ENCODE measurements at regions not wholly inside any gene's neighbourhood (a gene's known extent, or its start where the extent isn't known, plus 50 kb on each side); places are given as distances from the start of the nearest gene placed in this dataset.

DNA sequence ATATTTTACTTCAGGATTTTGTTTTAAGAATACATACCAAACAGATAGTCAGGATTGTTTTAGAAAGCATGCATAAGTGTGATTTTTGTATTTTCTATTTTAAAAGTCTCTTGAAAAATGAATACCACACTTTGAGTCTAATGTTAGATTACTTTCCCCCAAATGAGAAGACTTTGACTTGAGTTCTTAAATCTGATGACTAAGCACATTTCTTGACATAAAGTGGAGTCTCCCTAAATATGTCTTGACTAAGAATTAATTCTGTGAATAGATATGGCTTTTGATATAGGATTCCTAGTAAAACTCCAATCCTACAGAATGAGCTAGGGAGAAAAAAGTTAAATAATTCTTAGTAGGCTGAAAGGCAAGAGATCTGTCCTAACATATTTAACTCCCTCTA, 624.2 kb upstream of the SPRY2 start:
- Histone ChIP-seq H3K36me3 (ENCODE audit: control insufficient read depth in 2 of 2, insufficient read depth in 2 of 2, low read length in 1 of 2) (no peaks in the 10 kb centered on the region), H3K9ac (ENCODE audit: control insufficient read depth, insufficient read depth, low read length) (no peak overlapping the region), H3K9me3 (replicated peaks; ENCODE audit: control insufficient read depth, insufficient read depth, low read length) (no peaks in the 10 kb centered on the region), H3K4me2 (ENCODE audit: control insufficient read depth, insufficient read depth) (no peak overlapping the region), H3K27ac (ENCODE audit: control insufficient read depth, insufficient read depth) (no peak overlapping the region), H4K20me1 (ENCODE audit: control insufficient read depth, insufficient read depth) (no peaks in the 10 kb centered on the region), H3K4me1 (ENCODE audit: control insufficient read depth, insufficient read depth, low read length) (no peaks in the 10 kb centered on the region), H3K27me3 (replicated peaks in 1 of 2; ENCODE audit: control insufficient read depth in 2 of 2, insufficient read depth in 2 of 2, low read length in 1 of 2) (no peaks in the 10 kb centered on the region), H3K79me2 (ENCODE audit: control insufficient read depth, insufficient read depth, low read length) (no peaks in the 10 kb centered on the region), H3K4me3 (no peak overlapping the region), H2AFZ (ENCODE audit: control insufficient read depth, low read depth, low read length) (no peak overlapping the region)
- no peak for TF ChIP-seq RB1 (IDR thresholded peaks at IDR 0.05; ENCODE audit: borderline replicate concordance)
- no peak for TF ChIP-seq SMC3 (IDR thresholded peaks at IDR 0.05; ENCODE audit: borderline replicate concordance, low read length)
- TF ChIP-seq STAT1 (conservative IDR thresholded peaks at IDR 0.05) = no peak
- TF ChIP-seq NBN (IDR thresholded peaks at IDR 0.05) = no peak
- TF ChIP-seq, protein P1, sequence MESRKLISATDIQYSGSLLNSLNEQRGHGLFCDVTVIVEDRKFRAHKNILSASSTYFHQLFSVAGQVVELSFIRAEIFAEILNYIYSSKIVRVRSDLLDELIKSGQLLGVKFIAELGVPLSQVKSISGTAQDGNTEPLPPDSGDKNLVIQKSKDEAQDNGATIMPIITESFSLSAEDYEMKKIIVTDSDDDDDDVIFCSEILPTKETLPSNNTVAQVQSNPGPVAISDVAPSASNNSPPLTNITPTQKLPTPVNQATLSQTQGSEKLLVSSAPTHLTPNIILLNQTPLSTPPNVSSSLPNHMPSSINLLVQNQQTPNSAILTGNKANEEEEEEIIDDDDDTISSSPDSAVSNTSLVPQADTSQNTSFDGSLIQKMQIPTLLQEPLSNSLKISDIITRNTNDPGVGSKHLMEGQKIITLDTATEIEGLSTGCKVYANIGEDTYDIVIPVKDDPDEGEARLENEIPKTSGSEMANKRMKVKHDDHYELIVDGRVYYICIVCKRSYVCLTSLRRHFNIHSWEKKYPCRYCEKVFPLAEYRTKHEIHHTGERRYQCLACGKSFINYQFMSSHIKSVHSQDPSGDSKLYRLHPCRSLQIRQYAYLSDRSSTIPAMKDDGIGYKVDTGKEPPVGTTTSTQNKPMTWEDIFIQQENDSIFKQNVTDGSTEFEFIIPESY (IDR thresholded peaks at IDR 0.05) = no peak
- TF ChIP-seq WRNIP1 (IDR thresholded peaks at IDR 0.05; ENCODE audit: borderline replicate concordance, low read depth, low read length) = no peak
- TF ChIP-seq NR2C2 (IDR thresholded peaks at IDR 0.05; ENCODE audit: borderline replicate concordance, control insufficient read depth, insufficient read length, low read depth) = no peak
- intact Hi-C loops (cut with micrococcal nuclease; ENCODE audit: unreplicated experiment) (no loop called here), in situ Hi-C loops (cut with MboI) (no loop called here)
- ChIA-PET SMC1A (ENCODE audit: uncharacterized antibody, unreplicated experiment) (interaction anchor here (1.8 to 2.7 kb wide), 2 partner anchors 9 to 10 kb away, joined by 6 to 9 read pairs; no protein-coding TSS in a partner anchor), POLR2A (no interaction called here), RAD21 (ENCODE audit: unreplicated experiment) (no interaction called here), CTCF (interaction anchor here (0.7 to 1.3 kb wide), 3 partner anchors 14 to 1286 kb away, joined by 3 to 4 read pairs (median 3); no protein-coding TSS in a partner anchor)
- FAIRE-seq (no peak), ATAC-seq (no peak), DNase-seq (ENCODE audit: low read depth, low spot score) (no peak)
- no TSS peak for BruUV-seq (replicated peaks)

DNA sequence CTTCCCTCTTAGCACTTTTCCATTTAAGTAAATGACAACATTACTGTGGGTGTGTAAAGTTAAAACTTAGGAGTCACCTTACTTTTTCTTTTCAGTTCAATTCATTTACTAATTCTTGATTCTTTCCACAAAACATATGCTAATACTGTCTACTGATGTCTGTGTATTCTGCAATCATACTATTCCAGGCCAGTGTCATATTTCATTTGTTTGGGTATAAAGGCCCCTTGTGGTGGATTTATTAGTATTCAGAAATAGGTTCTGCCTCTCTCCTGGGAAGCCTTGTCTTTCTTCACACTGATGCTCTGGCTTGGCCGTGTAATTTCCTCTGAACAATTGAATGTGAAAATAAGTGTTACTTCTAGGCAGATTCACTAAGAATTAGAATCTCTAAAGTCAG, 621.9 kb upstream of the SPRY2 start:
- Histone ChIP-seq H3K9me3 (replicated peaks; ENCODE audit: control insufficient read depth, insufficient read depth, low read length) (no peaks in the 10 kb centered on the region), H3K27me3 (replicated peaks in 1 of 2; ENCODE audit: control insufficient read depth in 2 of 2, insufficient read depth in 2 of 2, low read length in 1 of 2) (no peaks in the 10 kb centered on the region), H3K36me3 (ENCODE audit: control insufficient read depth in 2 of 2, insufficient read depth in 2 of 2, low read length in 1 of 2) (no peaks in the 10 kb centered on the region), H4K20me1 (ENCODE audit: control insufficient read depth, insufficient read depth) (no peaks in the 10 kb centered on the region), H3K4me1 (ENCODE audit: control insufficient read depth, insufficient read depth, low read length) (no peaks in the 10 kb centered on the region), H3K79me2 (ENCODE audit: control insufficient read depth, insufficient read depth, low read length) (no peaks in the 10 kb centered on the region), H3K4me3 (no peak overlapping the region), H2AFZ (ENCODE audit: control insufficient read depth, low read depth, low read length) (no peak overlapping the region), H3K4me2 (ENCODE audit: control insufficient read depth, insufficient read depth) (no peak overlapping the region), H3K27ac (ENCODE audit: control insufficient read depth, insufficient read depth) (no peak overlapping the region), H3K9ac (ENCODE audit: control insufficient read depth, insufficient read depth, low read length) (no peak overlapping the region)
- intact Hi-C loops (cut with micrococcal nuclease; ENCODE audit: unreplicated experiment) = no loop called here
- no peak for ATAC-seq
- ChIA-PET POLR2A (no interaction called here), CTCF (no interaction called here), RAD21 (ENCODE audit: unreplicated experiment) (no interaction called here), SMC1A (ENCODE audit: uncharacterized antibody, unreplicated experiment) (interaction anchor here (2.7 kb wide), 1 partner anchor 8 kb away, joined by 9 read pairs; no protein-coding TSS in a partner anchor)
- no peak for TF ChIP-seq ZNF24 (IDR thresholded peaks at IDR 0.05)
- no peak for FAIRE-seq
- in situ Hi-C loops (cut with MboI) = no loop called here
- no peak for DNase-seq (ENCODE audit: low read depth, low spot score)
- WGBS (ENCODE audit: insufficient coverage, insufficient replicate concordance, low lambda C conversion rate, missing lambda C conversion rate) = 0% methylated on average over 1 of the region's 1 CpG
- BruUV-seq (replicated peaks) = no TSS peak

Measured in GM12878 (cell line).